Peyer's patch (tissue), 4 donors: ENCODE measurements at regions not wholly inside any gene's neighbourhood (a gene's known extent, or its start where the extent isn't known, plus 50 kb on each side); places are given as distances from the start of the nearest gene placed in this dataset.

Source experiments
- CTCF ChIP-seq, 6 experiments: fragments of 450-650 bp in 4 of 6; fragments of 200-600 bp in 2 of 6; sonication (generic) in 1 of 6; IDR thresholded peaks; one replicate each; pipeline ENCODE4 v1.5.1; 2017 to 2019; ENCODE audit warnings: antibody characterized with exemption in 6 of 6, mild to moderate bottlenecking in 3 of 6, moderate library complexity in 1 of 6
- POLR2A ChIP-seq, 2 donors: fragments of 450-650 bp; IDR thresholded peaks; one replicate each; pipeline ENCODE4 v1.5.1; 2017; ENCODE audit warnings: antibody characterized with exemption in 2 of 2, mild to moderate bottlenecking in 2 of 2, moderate library complexity in 2 of 2

DNA sequence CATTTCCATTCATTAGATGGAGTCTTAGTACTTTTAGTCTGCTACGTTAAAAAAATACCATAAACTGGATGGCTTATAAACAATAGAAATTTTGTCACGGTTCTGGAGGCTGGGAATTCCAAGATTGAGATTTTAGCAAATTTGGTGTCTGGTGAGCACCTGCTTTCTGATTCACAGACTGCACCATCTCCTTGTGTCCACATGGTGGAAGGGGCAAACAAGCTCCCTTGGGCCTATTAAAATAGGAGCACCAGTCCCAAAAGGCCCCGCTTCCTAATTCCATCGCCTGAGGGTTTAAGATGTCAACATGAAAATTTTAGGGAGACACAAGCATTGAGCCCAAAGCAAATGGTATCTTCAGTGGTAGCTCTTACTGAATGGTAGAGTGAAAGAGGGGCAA lies 120.5 kb upstream of the MAP9 start:
- TF ChIP-seq CTCF (IDR thresholded peaks at IDR 0.05) = no peak
- no peak for TF ChIP-seq POLR2A (IDR thresholded peaks at IDR 0.05)
